Hepatocyte (in vitro differentiated cells): ENCODE measurements at regions not wholly inside any gene's neighbourhood (a gene's known extent, or its start where the extent isn't known, plus 50 kb on each side); places are given as distances from the start of the nearest gene placed in this dataset.

Experiments
- EZH2phosphoT487 ChIP-seq: fragments of 200-600 bp; sonication (generic); IDR thresholded peaks from one replicate; pipeline ENCODE4 v1.6.1; 2018; ENCODE audit warnings: antibody characterized with exemption, mild to moderate bottlenecking, low read depth, moderate library complexity; ENCODE audit not compliant: unreplicated experiment, severe bottlenecking
- TF ChIP-seq, protein P1 (sequence below): fragments of 200-600 bp; sonication (generic); IDR thresholded peaks from 2 replicates; pipeline ENCODE4 v1.5.1; 2016; ENCODE audit warnings: antibody characterized with exemption, mild to moderate bottlenecking; ENCODE audit not compliant: poor library complexity

DNA sequence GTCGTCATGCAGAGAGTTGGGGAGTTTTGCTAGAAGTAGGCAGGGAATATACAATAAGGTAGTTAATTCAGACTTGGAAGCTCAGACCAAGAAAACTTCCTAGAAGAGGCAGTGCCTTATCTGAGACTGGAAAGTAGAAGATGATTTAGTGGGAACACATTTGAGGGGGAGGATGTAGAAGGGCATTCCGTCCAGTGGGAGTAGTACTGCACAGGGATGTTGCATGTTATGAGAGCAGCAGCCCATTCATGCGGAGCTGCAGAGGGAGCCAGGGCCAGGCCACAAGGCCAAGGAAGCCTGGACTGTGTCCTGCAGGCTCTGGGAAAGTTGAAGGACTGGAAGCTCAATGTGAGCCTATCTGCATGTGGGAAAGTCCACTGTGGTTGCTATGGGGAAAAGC, 344.5 kb upstream of the EEF2KMT start:
- TF ChIP-seq, protein P1, sequence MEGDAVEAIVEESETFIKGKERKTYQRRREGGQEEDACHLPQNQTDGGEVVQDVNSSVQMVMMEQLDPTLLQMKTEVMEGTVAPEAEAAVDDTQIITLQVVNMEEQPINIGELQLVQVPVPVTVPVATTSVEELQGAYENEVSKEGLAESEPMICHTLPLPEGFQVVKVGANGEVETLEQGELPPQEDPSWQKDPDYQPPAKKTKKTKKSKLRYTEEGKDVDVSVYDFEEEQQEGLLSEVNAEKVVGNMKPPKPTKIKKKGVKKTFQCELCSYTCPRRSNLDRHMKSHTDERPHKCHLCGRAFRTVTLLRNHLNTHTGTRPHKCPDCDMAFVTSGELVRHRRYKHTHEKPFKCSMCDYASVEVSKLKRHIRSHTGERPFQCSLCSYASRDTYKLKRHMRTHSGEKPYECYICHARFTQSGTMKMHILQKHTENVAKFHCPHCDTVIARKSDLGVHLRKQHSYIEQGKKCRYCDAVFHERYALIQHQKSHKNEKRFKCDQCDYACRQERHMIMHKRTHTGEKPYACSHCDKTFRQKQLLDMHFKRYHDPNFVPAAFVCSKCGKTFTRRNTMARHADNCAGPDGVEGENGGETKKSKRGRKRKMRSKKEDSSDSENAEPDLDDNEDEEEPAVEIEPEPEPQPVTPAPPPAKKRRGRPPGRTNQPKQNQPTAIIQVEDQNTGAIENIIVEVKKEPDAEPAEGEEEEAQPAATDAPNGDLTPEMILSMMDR, result no peak
- no peak for TF ChIP-seq EZH2phosphoT487
